ENCODE measurements at regions not wholly inside any gene's neighbourhood (a gene's known extent, or its start where the extent isn't known, plus 50 kb on each side); places are given as distances from the start of the nearest gene placed in this dataset.

- no peak for DNase-seq (ENCODE audit: low spot score)
- Mint-ChIP-seq H3K4me3 (ENCODE audit: low read depth) (no peak overlapping the region), H3K27me3 (ENCODE audit: low read depth) (no peaks in the 10 kb centered on the region), H3K9me3 (no peaks in the 10 kb centered on the region), H3K36me3 (ENCODE audit: low read depth) (no peaks in the 10 kb centered on the region), H3K4me1 (ENCODE audit: low read depth) (no peaks in the 10 kb centered on the region), H3K27ac (no peak overlapping the region)
- intact Hi-C loops (cut with micrococcal nuclease) = no loop called here
Observed at GRCh38 chr14:99001241-99001640, 270.8 kb downstream of the BCL11B start.

- Mint-ChIP-seq H3K27me3 (ENCODE audit: low read depth) (no peaks in the 10 kb centered on the region), H3K4me3 (ENCODE audit: low read depth) (no peak overlapping the region), H3K27ac (no peak overlapping the region), H3K36me3 (ENCODE audit: low read depth) (no peaks in the 10 kb centered on the region), H3K9me3 (no peaks in the 10 kb centered on the region), H3K4me1 (ENCODE audit: low read depth) (no peaks in the 10 kb centered on the region)
- intact Hi-C loops (cut with micrococcal nuclease) = no loop called here
- no peak for DNase-seq (ENCODE audit: low spot score)
Observed at GRCh38 chr14:99003646-99004045, 268.4 kb downstream of the BCL11B start.

- Mint-ChIP-seq H3K9me3 (no peaks in the 10 kb centered on the region), H3K27ac (no peak overlapping the region), H3K4me3 (ENCODE audit: low read depth) (no peak overlapping the region), H3K27me3 (ENCODE audit: low read depth) (no peaks in the 10 kb centered on the region), H3K4me1 (ENCODE audit: low read depth) (no peaks in the 10 kb centered on the region), H3K36me3 (ENCODE audit: low read depth) (no peaks in the 10 kb centered on the region)
- DNase-seq (ENCODE audit: low spot score) = no peak
- intact Hi-C loops (cut with micrococcal nuclease) = no loop called here
Observed at GRCh38 chr14:99004112-99004511, 267.9 kb downstream of the BCL11B start.

- DNase-seq (ENCODE audit: low spot score) = no peak
- Mint-ChIP-seq H3K27ac (no peak overlapping the region), H3K4me3 (ENCODE audit: low read depth) (no peak overlapping the region), H3K36me3 (ENCODE audit: low read depth) (no peaks in the 10 kb centered on the region), H3K4me1 (ENCODE audit: low read depth) (peaks cover 7% of the 10 kb centered on the region), H3K9me3 (peaks cover 4% of the 10 kb centered on the region), H3K27me3 (ENCODE audit: low read depth) (no peaks in the 10 kb centered on the region)
- intact Hi-C loops (cut with micrococcal nuclease) = no loop called here
Observed at GRCh38 chr14:99006276-99006675, 265.7 kb downstream of the BCL11B start.

GRCh38 chr14:99007795-99008194 lies 264.2 kb downstream of the BCL11B start:
- no peaks in the 10 kb centered on the region for H3K36me3 Mint-ChIP-seq (ENCODE audit: low read depth)
- H3K9me3 Mint-ChIP-seq = peaks cover 4% of the 10 kb centered on the region
- H3K4me3 Mint-ChIP-seq (ENCODE audit: low read depth) = no peak overlapping the region
- no peaks in the 10 kb centered on the region for H3K27me3 Mint-ChIP-seq (ENCODE audit: low read depth)
- intact Hi-C loops (cut with micrococcal nuclease) = no loop called here
- peaks cover 7% of the 10 kb centered on the region for H3K4me1 Mint-ChIP-seq (ENCODE audit: low read depth)
- no peak for DNase-seq (ENCODE audit: low spot score)
- H3K27ac Mint-ChIP-seq = no peak overlapping the region

- H3K4me1 Mint-ChIP-seq (ENCODE audit: low read depth) = peaks cover 7% of the 10 kb centered on the region
- no peak overlapping the region for H3K27ac Mint-ChIP-seq
- DNase-seq (ENCODE audit: low spot score) = no peak
- intact Hi-C loops (cut with micrococcal nuclease) = no loop called here
- H3K4me3 Mint-ChIP-seq (ENCODE audit: low read depth) = no peak overlapping the region
- H3K36me3 Mint-ChIP-seq (ENCODE audit: low read depth) = no peaks in the 10 kb centered on the region
- H3K27me3 Mint-ChIP-seq (ENCODE audit: low read depth) = no peaks in the 10 kb centered on the region
- H3K9me3 Mint-ChIP-seq = peaks cover 4% of the 10 kb centered on the region
Observed at GRCh38 chr14:99009871-99010270, 262.1 kb downstream of the BCL11B start.

GRCh38 chr14:99011385-99011784 lies 260.6 kb downstream of the BCL11B start:
- Mint-ChIP-seq H3K27ac (no peak overlapping the region), H3K4me3 (ENCODE audit: low read depth) (no peak overlapping the region), H3K9me3 (peaks cover 4% of the 10 kb centered on the region), H3K4me1 (ENCODE audit: low read depth) (peaks cover 7% of the 10 kb centered on the region), H3K36me3 (ENCODE audit: low read depth) (no peaks in the 10 kb centered on the region), H3K27me3 (ENCODE audit: low read depth) (no peaks in the 10 kb centered on the region)
- intact Hi-C loops (cut with micrococcal nuclease) = no loop called here
- no peak for DNase-seq (ENCODE audit: low spot score)

GRCh38 chr14:99012703-99013102 lies 259.3 kb downstream of the BCL11B start:
- Mint-ChIP-seq H3K27me3 (ENCODE audit: low read depth) (no peaks in the 10 kb centered on the region), H3K9me3 (peaks cover 4% of the 10 kb centered on the region), H3K4me3 (ENCODE audit: low read depth) (no peak overlapping the region), H3K27ac (no peak overlapping the region), H3K4me1 (ENCODE audit: low read depth) (peaks cover 7% of the 10 kb centered on the region), H3K36me3 (ENCODE audit: low read depth) (no peaks in the 10 kb centered on the region)
- intact Hi-C loops (cut with micrococcal nuclease) = no loop called here
- no peak for DNase-seq (ENCODE audit: low spot score)

GRCh38 chr14:99015833-99016232 lies 256.2 kb downstream of the BCL11B start:
- no peak overlapping the region for H3K27ac Mint-ChIP-seq
- H3K9me3 Mint-ChIP-seq = no peaks in the 10 kb centered on the region
- no peaks in the 10 kb centered on the region for H3K27me3 Mint-ChIP-seq (ENCODE audit: low read depth)
- intact Hi-C loops (cut with micrococcal nuclease) = no loop called here
- H3K4me1 Mint-ChIP-seq (ENCODE audit: low read depth) = no peaks in the 10 kb centered on the region
- H3K36me3 Mint-ChIP-seq (ENCODE audit: low read depth) = no peaks in the 10 kb centered on the region
- H3K4me3 Mint-ChIP-seq (ENCODE audit: low read depth) = no peak overlapping the region
- no peak for DNase-seq (ENCODE audit: low spot score)

GRCh38 chr14:99023371-99023770 lies 248.6 kb downstream of the BCL11B start:
- no peak overlapping the region for H3K27ac Mint-ChIP-seq
- H3K9me3 Mint-ChIP-seq = peaks cover 14% of the 10 kb centered on the region
- H3K4me1 Mint-ChIP-seq (ENCODE audit: low read depth) = peaks cover 9% of the 10 kb centered on the region
- H3K4me3 Mint-ChIP-seq (ENCODE audit: low read depth) = no peak overlapping the region
- no peaks in the 10 kb centered on the region for H3K27me3 Mint-ChIP-seq (ENCODE audit: low read depth)
- intact Hi-C loops (cut with micrococcal nuclease) = no loop called here
- DNase-seq (ENCODE audit: low spot score) = no peak
- no peaks in the 10 kb centered on the region for H3K36me3 Mint-ChIP-seq (ENCODE audit: low read depth)

- no peaks in the 10 kb centered on the region for H3K27me3 Mint-ChIP-seq (ENCODE audit: low read depth)
- peaks cover 14% of the 10 kb centered on the region for H3K9me3 Mint-ChIP-seq
- DNase-seq (ENCODE audit: low spot score) = no peak
- peaks cover 9% of the 10 kb centered on the region for H3K4me1 Mint-ChIP-seq (ENCODE audit: low read depth)
- intact Hi-C loops (cut with micrococcal nuclease) = no loop called here
- H3K27ac Mint-ChIP-seq = no peak overlapping the region
- H3K36me3 Mint-ChIP-seq (ENCODE audit: low read depth) = no peaks in the 10 kb centered on the region
- no peak overlapping the region for H3K4me3 Mint-ChIP-seq (ENCODE audit: low read depth)
Observed at GRCh38 chr14:99024926-99025325, 247.1 kb downstream of the BCL11B start.

- intact Hi-C loops (cut with micrococcal nuclease) = no loop called here
- peaks cover 9% of the 10 kb centered on the region for H3K4me1 Mint-ChIP-seq (ENCODE audit: low read depth)
- H3K4me3 Mint-ChIP-seq (ENCODE audit: low read depth) = no peak overlapping the region
- no peaks in the 10 kb centered on the region for H3K36me3 Mint-ChIP-seq (ENCODE audit: low read depth)
- H3K27me3 Mint-ChIP-seq (ENCODE audit: low read depth) = no peaks in the 10 kb centered on the region
- DNase-seq (ENCODE audit: low spot score) = no peak
- no peak overlapping the region for H3K27ac Mint-ChIP-seq
- peaks cover 14% of the 10 kb centered on the region for H3K9me3 Mint-ChIP-seq
Observed at GRCh38 chr14:99025418-99025817, 246.6 kb downstream of the BCL11B start.

- DNase-seq (ENCODE audit: low spot score) = no peak
- no peak overlapping the region for H3K27ac Mint-ChIP-seq
- peaks cover 14% of the 10 kb centered on the region for H3K9me3 Mint-ChIP-seq
- H3K4me3 Mint-ChIP-seq (ENCODE audit: low read depth) = no peak overlapping the region
- intact Hi-C loops (cut with micrococcal nuclease) = no loop called here
- H3K36me3 Mint-ChIP-seq (ENCODE audit: low read depth) = no peaks in the 10 kb centered on the region
- peaks cover 9% of the 10 kb centered on the region for H3K4me1 Mint-ChIP-seq (ENCODE audit: low read depth)
- H3K27me3 Mint-ChIP-seq (ENCODE audit: low read depth) = no peaks in the 10 kb centered on the region
Observed at GRCh38 chr14:99026471-99026870, 245.5 kb downstream of the BCL11B start.

- H3K4me1 Mint-ChIP-seq (ENCODE audit: low read depth) = peaks cover 4% of the 10 kb centered on the region
- H3K27me3 Mint-ChIP-seq (ENCODE audit: low read depth) = no peaks in the 10 kb centered on the region
- intact Hi-C loops (cut with micrococcal nuclease) = no loop called here
- H3K4me3 Mint-ChIP-seq (ENCODE audit: low read depth) = no peak overlapping the region
- no peaks in the 10 kb centered on the region for H3K36me3 Mint-ChIP-seq (ENCODE audit: low read depth)
- no peak for DNase-seq (ENCODE audit: low spot score)
- peaks cover 8% of the 10 kb centered on the region for H3K9me3 Mint-ChIP-seq
- H3K27ac Mint-ChIP-seq = no peak overlapping the region
Observed at GRCh38 chr14:99028041-99028440, 244.0 kb downstream of the BCL11B start.
